SK-N-MC (cell line): ENCODE measurements at regions not wholly inside any gene's neighbourhood (a gene's known extent, or its start where the extent isn't known, plus 50 kb on each side); places are given as distances from the start of the nearest gene placed in this dataset.

Experiments
- EZH2 ChIP-seq: fragments of 200-600 bp; sonication (generic); IDR thresholded peaks from one replicate; pipeline ENCODE4 v1.6.1; 2017; ENCODE audit warnings: antibody characterized with exemption
- POLR2AphosphoS5 ChIP-seq: IDR thresholded peaks from 2 replicates; pipeline ENCODE4 v1.6.1; 2012; ENCODE audit warnings: mild to moderate bottlenecking, low read depth, low read length, borderline replicate concordance

- TF ChIP-seq POLR2AphosphoS5 (no peak), EZH2 (no peak)
These were observed 300.3 kb downstream of the BTG1 start for GRCh38 chr12:91845365-91845764.
